Karpas-422 (cell line): ENCODE measurements at regions not wholly inside any gene's neighbourhood (a gene's known extent, or its start where the extent isn't known, plus 50 kb on each side); places are given as distances from the start of the nearest gene placed in this dataset.
A peak's percentile ranks its signal among the peaks of the same experiment; 100 is the strongest.

Experiments
- DNase-seq: peaks from one replicate; pipeline ENCODE4 v3.0.0-alpha.2; 2015
- H2AFZ ChIP-seq: fragments of 200-600 bp; sonication (generic); 2 replicates; pipeline ENCODE4 v1.6.1; 2014; ENCODE audit warnings: antibody characterized with exemption, low read length, mixed read lengths
- H3K27ac ChIP-seq: fragments of 200-600 bp; sonication (generic); 2 replicates; pipeline ENCODE4 v1.5.1; 2014; ENCODE audit warnings: mild to moderate bottlenecking, low read length, moderate library complexity
- H3K27me3 ChIP-seq: fragments of 200-600 bp; sonication (generic); 2 replicates; pipeline ENCODE4 v1.6.1; 2014; ENCODE audit warnings: low read length, mixed read lengths
- H3K36me3 ChIP-seq: fragments of 200-600 bp; sonication (generic); 2 replicates; pipeline ENCODE4 v1.6.1; 2014; ENCODE audit warnings: low read length, mixed read lengths; ENCODE audit not compliant: insufficient read depth
- H3K4me1 ChIP-seq: fragments of 200-600 bp; sonication (generic); 2 replicates; pipeline ENCODE4 v1.6.1; 2014; ENCODE audit warnings: mild to moderate bottlenecking, low read length, mixed read lengths
- H3K4me2 ChIP-seq: fragments of 200-600 bp; sonication (generic); 2 replicates; pipeline ENCODE4 v1.6.1; 2014; ENCODE audit warnings: low read length, low read depth, mild to moderate bottlenecking; ENCODE audit not compliant: poor library complexity, severe bottlenecking
- H3K4me3 ChIP-seq: fragments of 200-600 bp; sonication (generic); 2 replicates; pipeline ENCODE4 v1.5.1; 2014; ENCODE audit warnings: mild to moderate bottlenecking, antibody characterized with exemption, low read length, mixed read lengths
- H3K79me2 ChIP-seq: fragments of 200-600 bp; sonication (generic); 2 replicates; pipeline ENCODE4 v1.6.1; 2014; ENCODE audit warnings: mild to moderate bottlenecking, low read length, mixed read lengths
- H3K9ac ChIP-seq: fragments of 200-600 bp; sonication (generic); 2 replicates; pipeline ENCODE4 v1.6.0; 2014; ENCODE audit warnings: low read length
- H3K9me2 ChIP-seq: fragments of 200-600 bp; sonication (generic), shearing (Covaris generic); replicated peaks from 2 replicates; pipeline ENCODE4 v1.6.0; 2014; ENCODE audit warnings: mild to moderate bottlenecking, low read length, moderate library complexity; ENCODE audit not compliant: insufficient read depth
- H3K9me3 ChIP-seq: fragments of 300-700, 200-600 bp; sonication (generic); 2 replicates; pipeline ENCODE4 v1.6.1; 2014; ENCODE audit warnings: low read length, mixed read lengths
- H4K20me1 ChIP-seq: fragments of 200-600 bp; sonication (generic); 2 replicates; pipeline ENCODE4 v1.6.1; 2014; ENCODE audit warnings: mild to moderate bottlenecking, antibody characterized with exemption, low read length, low read depth; ENCODE audit not compliant: insufficient read depth

DNA sequence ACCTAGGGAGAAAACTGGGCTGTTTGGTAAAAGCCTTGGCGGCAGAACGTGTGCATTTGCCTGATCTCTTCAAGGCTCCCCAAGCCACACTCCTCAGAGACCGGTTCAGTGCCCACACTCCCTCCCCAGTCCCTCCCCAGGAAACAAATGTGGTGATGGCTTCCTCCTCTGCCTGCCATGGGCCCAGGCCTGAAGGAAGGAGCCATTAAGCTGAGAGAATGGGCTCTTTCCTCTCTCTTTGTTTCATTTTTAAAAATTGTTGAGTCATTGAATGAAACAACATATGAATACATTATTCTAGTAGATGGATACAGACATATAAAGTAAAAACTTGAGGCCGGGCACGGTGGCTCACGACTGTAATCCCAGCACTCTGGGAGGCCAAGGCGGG is 50.6 kb upstream of the YWHAQ start:
- Histone ChIP-seq H3K9me3 (no peaks in the 10 kb centered on the region), H2AFZ (no peak overlapping the region), H3K79me2 (no peaks in the 10 kb centered on the region), H3K36me3 (no peaks in the 10 kb centered on the region), H3K9ac (no peak overlapping the region), H3K9me2 (no peaks in the 10 kb centered on the region), H3K4me2 (no peak overlapping the region), H3K4me1 (no peaks in the 10 kb centered on the region), H3K27ac (no peak overlapping the region), H4K20me1 (no peaks in the 10 kb centered on the region), H3K4me3 (no peak overlapping the region), H3K27me3 (no peaks in the 10 kb centered on the region)
- DNase-seq: no peak

GRCh38 chr2:9685637-9686036 is 54.8 kb upstream of the YWHAQ start:
- Histone ChIP-seq H3K79me2 (no peaks in the 10 kb centered on the region), H2AFZ (no peak overlapping the region), H3K4me2 (no peak overlapping the region), H3K27me3 (no peaks in the 10 kb centered on the region; the same call in 1 of the 2 replicates), H3K4me1 (peaks cover 4% of the 10 kb centered on the region; the same call in 1 of the 2 replicates), H3K4me3 (no peak overlapping the region), H3K9ac (no peak overlapping the region), H3K27ac (no peak overlapping the region), H3K36me3 (no peaks in the 10 kb centered on the region), H4K20me1 (no peaks in the 10 kb centered on the region), H3K9me2 (no peaks in the 10 kb centered on the region), H3K9me3 (no peaks in the 10 kb centered on the region)
- no peak for DNase-seq

DNA sequence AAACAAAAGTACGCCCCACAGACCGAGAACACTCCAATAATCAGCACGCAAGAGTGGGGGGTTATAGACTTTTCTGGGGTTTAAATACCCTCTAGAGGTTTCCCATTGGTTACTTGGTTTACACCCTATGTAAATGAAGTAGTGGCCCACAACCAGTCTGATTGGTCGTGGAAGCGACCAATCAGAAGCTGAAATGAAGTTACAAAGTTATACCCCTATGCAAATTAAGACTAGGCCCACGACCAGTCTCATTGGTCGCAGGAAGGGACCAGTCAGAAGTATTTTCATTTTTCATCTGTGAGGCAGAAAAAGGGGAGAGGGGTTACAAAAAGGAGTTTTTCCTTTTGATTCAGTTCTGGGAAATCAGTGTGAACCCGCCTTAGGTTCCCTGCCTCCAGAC is 55.3 kb upstream of the YWHAQ start:
- H3K9ac ChIP-seq: no peak overlapping the region
- DNase-seq: peak; percentile 51

GRCh38 chr2:9690252-9690651 is 59.5 kb upstream of the YWHAQ start:
- H4K20me1 ChIP-seq: no peaks in the 10 kb centered on the region
- no peaks in the 10 kb centered on the region for H3K36me3 ChIP-seq
- H3K9ac ChIP-seq: no peak overlapping the region
- no peak for DNase-seq
- H3K4me3 ChIP-seq: no peak overlapping the region
- H3K9me2 ChIP-seq: no peaks in the 10 kb centered on the region
- H2AFZ ChIP-seq: no peak overlapping the region
- H3K4me2 ChIP-seq: no peak overlapping the region
- H3K4me1 ChIP-seq: peaks cover 4% of the 10 kb centered on the region; the same call in 1 of the 2 replicates
- no peaks in the 10 kb centered on the region for H3K9me3 ChIP-seq
- H3K79me2 ChIP-seq: no peaks in the 10 kb centered on the region
- no peaks in the 10 kb centered on the region; the same call in 1 of the 2 replicates for H3K27me3 ChIP-seq
- no peak overlapping the region for H3K27ac ChIP-seq

More for the DNA sequence above, 55.3 kb upstream of the YWHAQ start:
- no peaks in the 10 kb centered on the region for H3K36me3 ChIP-seq
- H3K9me3 ChIP-seq: no peaks in the 10 kb centered on the region
- H3K27me3 ChIP-seq: no peaks in the 10 kb centered on the region; the same call in 1 of the 2 replicates
- no peak overlapping the region for H3K4me2 ChIP-seq
- no peak overlapping the region for H3K27ac ChIP-seq
- H3K9me2 ChIP-seq: no peaks in the 10 kb centered on the region
- no peaks in the 10 kb centered on the region for H4K20me1 ChIP-seq
- no peak overlapping the region for H2AFZ ChIP-seq
- peaks cover 4% of the 10 kb centered on the region; the same call in 1 of the 2 replicates for H3K4me1 ChIP-seq
- H3K4me3 ChIP-seq: no peak overlapping the region
- H3K79me2 ChIP-seq: no peaks in the 10 kb centered on the region

GRCh38 chr2:9690716-9691498 is 60.1 kb upstream of the YWHAQ start:
- DNase-seq: no peak
- H2AFZ ChIP-seq: no peak overlapping the region
- H3K9me2 ChIP-seq: no peaks in the 10 kb centered on the region
- H3K27ac ChIP-seq: no peak overlapping the region
- no peaks in the 10 kb centered on the region; the same call in 1 of the 2 replicates for H3K27me3 ChIP-seq
- H3K4me3 ChIP-seq: no peak overlapping the region
- H4K20me1 ChIP-seq: no peaks in the 10 kb centered on the region
- H3K36me3 ChIP-seq: no peaks in the 10 kb centered on the region
- H3K9me3 ChIP-seq: no peaks in the 10 kb centered on the region
- H3K4me1 ChIP-seq: peaks cover 4% of the 10 kb centered on the region; the same call in 1 of the 2 replicates
- H3K4me2 ChIP-seq: no peak overlapping the region
- H3K79me2 ChIP-seq: no peaks in the 10 kb centered on the region
- H3K9ac ChIP-seq: no peak overlapping the region

- Histone ChIP-seq H3K9me2 (no peaks in the 10 kb centered on the region), H3K27ac (no peak overlapping the region), H3K79me2 (no peaks in the 10 kb centered on the region), H3K9me3 (no peaks in the 10 kb centered on the region), H3K4me3 (no peak overlapping the region), H2AFZ (no peak overlapping the region), H3K4me1 (peaks cover 4% of the 10 kb centered on the region; the same call in 1 of the 2 replicates), H3K36me3 (no peaks in the 10 kb centered on the region), H3K27me3 (no peaks in the 10 kb centered on the region; the same call in 1 of the 2 replicates), H4K20me1 (no peaks in the 10 kb centered on the region), H3K9ac (no peak overlapping the region), H3K4me2 (no peak overlapping the region)
- DNase-seq: no peak
Measured at GRCh38 chr2:9692456-9693195, 61.8 kb upstream of the YWHAQ start.

DNA sequence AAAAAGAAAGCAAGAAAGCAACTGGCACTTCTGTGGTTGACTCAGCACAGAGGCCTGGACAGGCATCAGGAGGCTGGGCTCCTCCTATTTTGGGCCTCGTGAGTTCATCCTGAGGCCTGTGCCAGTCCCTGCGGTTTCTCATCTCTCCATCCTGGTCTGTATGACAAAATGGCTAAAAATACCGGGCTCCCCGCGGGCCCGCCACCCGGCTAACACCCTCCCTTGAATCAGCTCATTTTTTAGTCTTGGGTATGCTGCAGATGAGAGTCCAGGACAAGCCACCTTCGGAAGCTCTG is 62.3 kb upstream of the YWHAQ start:
- Histone ChIP-seq H3K9ac (no peak overlapping the region), H3K27ac (no peak overlapping the region), H3K9me2 (no peaks in the 10 kb centered on the region), H3K9me3 (no peaks in the 10 kb centered on the region), H4K20me1 (no peaks in the 10 kb centered on the region), H3K36me3 (no peaks in the 10 kb centered on the region), H2AFZ (no peak overlapping the region), H3K4me3 (no peak overlapping the region), H3K79me2 (no peaks in the 10 kb centered on the region), H3K27me3 (no peaks in the 10 kb centered on the region; the same call in 1 of the 2 replicates), H3K4me2 (no peak overlapping the region), H3K4me1 (peaks cover 4% of the 10 kb centered on the region; the same call in 1 of the 2 replicates)
- no peak for DNase-seq

DNA sequence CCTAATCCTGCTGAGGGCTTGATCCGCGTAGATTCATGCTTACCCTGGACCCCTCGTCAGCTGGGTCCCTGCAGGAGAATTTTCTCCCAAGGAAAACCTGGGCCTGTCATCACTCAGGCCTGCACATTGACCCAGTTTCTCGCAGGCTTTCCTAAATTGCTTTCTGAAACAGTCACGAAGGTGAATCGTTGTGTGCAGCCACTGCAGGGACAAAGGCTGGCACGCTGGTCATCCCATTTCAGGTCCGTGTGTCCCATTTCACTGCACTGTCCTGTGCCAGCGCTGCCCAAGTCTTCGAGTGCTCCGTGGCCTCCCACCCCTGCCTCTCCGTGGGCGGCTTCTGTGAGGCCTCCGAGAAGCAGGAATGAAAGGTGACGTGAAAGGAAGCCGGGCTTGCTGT is 62.8 kb upstream of the YWHAQ start:
- Histone ChIP-seq H3K9me3 (no peaks in the 10 kb centered on the region), H3K27ac (no peak overlapping the region), H3K4me2 (no peak overlapping the region), H3K9ac (no peak overlapping the region), H4K20me1 (no peaks in the 10 kb centered on the region), H3K4me1 (peaks cover 4% of the 10 kb centered on the region; the same call in 1 of the 2 replicates), H3K9me2 (no peaks in the 10 kb centered on the region), H3K27me3 (no peaks in the 10 kb centered on the region; the same call in 1 of the 2 replicates), H3K36me3 (no peaks in the 10 kb centered on the region), H2AFZ (no peak overlapping the region), H3K4me3 (no peak overlapping the region), H3K79me2 (no peaks in the 10 kb centered on the region)
- DNase-seq: no peak
